GM18868 (cell line): ENCODE measurements at regions not wholly inside any gene's neighbourhood (a gene's known extent, or its start where the extent isn't known, plus 50 kb on each side); places are given as distances from the start of the nearest gene placed in this dataset.
A peak's percentile ranks its signal among the peaks of the same experiment; 100 is the strongest.

Experiments used
- ATAC-seq: cut with Tn5 transposase; IDR thresholded peaks from one replicate; pipeline ENCODE4 v1.9.1; 2021; ENCODE audit warnings: mild to moderate bottlenecking, moderate library complexity; ENCODE audit not compliant: unreplicated experiment

- ATAC-seq, result no peak
These were observed 348.5 kb upstream of the PROK2 start for GRCh38 chr3:72133329-72134011.

GRCh38 chr3:72131899-72132298, 347.0 kb upstream of the PROK2 start:
- ATAC-seq, result no peak

- ATAC-seq, result no peak
These were observed 345.6 kb upstream of the PROK2 start for GRCh38 chr3:72130565-72130964.

DNA sequence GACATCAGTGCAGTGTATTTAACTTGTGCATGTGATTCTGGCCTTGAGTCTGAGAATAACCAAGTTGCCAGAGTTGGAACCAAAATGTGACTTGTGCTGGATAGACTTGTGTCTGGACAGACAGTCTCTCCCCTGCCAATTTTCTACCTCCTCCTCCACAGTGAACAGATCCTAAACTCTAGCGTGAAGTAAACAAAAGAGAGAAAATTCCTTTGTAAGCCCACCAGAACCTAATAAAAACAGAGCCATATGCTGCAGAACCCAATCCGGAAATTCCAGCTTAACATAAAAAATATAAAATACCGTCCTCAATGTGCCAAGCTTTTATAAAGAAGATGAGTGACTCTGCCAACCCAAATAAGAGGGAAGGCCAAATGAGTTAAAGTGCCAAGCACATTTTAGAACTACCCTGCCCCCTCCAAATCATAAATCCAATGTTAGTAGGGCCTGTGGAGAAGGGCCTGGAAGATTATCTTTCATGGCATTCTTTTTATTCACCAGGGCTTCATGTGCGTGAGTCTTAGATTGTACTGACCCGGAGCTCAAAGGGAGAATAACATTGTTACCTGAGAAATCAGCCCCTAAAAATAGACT, 344.6 kb upstream of the PROK2 start:
- ATAC-seq, result no peak

GRCh38 chr3:72128921-72129320, 344.0 kb upstream of the PROK2 start:
- no peak for ATAC-seq

DNA sequence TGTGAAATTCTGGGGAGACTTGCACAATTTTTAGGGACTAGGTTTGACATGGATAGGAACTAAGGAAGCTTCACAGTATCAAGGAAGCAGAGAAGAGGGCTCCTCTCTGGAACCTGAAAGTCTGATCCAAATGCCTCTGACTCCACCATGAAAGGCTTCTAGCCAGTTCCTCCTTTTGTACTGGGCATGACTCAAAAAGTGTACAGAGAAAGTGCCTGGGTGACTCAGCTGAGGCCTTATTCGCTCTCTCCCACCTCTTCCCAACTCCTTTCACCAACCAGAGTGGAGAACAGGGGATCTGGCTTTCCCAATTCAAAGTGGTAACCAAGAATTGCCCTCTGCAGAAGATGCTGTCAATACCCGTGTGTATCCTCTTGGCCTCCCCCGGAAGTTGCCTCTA, 342.9 kb upstream of the PROK2 start:
- ATAC-seq, result peak; percentile 71

DNA sequence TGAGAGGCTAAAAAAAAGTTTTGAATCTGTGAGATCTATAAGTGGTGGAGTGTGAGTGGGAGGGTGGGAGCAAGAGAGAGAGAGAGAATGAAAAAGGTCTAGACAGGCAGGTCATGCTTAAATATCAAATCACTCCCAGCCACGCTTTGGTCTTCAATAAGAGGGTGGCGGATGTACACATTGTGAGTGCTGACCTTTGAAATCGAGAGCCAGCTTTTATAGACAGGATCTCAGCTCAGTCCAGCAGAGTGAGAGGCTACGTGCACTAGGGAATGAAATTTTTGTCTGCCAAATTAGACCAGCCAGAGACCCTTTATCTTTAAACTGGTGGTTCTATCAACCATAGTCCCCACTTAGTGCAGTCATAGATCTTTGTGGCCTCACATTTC, 342.3 kb upstream of the PROK2 start:
- no peak for ATAC-seq

- no peak for ATAC-seq
These were observed 341.7 kb upstream of the PROK2 start for GRCh38 chr3:72126441-72127223.

DNA sequence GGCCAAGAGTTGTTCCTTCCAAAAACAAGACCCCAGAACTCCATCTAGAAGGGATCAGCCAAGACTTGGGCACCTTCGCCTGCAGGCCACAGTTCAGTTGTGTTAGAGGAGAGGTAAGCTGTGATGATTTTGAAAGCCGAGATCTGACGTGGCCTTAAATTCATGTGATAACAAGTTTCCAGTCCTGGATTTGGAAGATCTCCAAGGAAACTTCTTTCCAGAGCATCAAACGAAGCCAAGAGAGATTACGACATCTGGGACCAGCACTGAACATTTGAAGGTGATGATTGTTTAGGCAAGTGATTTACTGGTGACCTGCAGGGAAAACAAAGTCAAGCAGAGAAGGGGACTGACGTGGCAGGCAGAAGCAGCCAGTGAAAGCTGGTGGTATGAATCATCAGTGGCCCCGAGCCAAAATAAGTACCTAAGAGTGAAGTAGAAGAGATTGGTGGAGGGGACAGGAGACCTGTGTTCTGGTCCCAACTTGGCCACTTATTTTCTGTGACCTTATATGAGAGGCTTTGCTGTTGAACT, 339.0 kb upstream of the PROK2 start:
- peak; percentile 81 for ATAC-seq

GRCh38 chr3:72120806-72121778, 336.1 kb upstream of the PROK2 start:
- ATAC-seq, result peak; percentile 73

DNA sequence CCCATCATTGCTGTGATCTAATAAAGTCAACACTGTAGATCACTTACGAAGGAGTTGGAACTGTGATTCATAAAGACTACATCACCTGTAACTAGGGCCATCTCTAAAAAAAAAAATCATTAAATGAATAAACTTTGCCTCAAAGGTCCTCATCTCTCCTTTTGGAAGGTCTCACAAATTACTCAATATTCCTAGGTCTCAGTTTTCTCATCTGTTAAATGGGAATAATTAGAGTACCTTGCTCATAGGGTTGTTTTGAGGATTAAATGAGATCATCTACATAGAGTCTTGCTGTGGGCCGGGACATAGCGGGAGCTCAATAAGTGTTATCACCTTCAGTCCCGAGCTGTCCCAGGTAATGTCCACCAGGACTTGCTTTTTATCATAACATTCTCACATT, 335.1 kb upstream of the PROK2 start:
- no peak for ATAC-seq

GRCh38 chr3:72118628-72119027, 333.7 kb upstream of the PROK2 start:
- no peak for ATAC-seq

DNA sequence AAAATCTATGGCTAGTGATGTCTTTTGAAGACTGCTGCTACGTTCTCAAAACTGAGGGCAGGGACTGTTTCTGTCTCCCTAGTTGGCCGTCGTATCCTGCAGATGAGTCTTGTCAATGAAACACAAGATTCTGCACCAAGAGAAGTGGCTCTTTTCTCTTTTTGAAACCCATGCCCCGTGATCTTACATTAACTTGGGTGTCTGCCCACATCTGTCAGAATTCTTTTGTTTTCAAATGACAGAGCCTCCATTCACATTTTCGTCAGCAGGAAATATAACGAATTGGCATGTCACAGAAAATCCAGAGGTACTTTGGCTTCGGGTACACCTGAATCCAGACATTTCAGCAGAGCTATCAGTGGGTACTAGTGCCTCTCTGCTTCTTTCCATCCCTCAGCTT, 331.3 kb upstream of the PROK2 start:
- no peak for ATAC-seq

DNA sequence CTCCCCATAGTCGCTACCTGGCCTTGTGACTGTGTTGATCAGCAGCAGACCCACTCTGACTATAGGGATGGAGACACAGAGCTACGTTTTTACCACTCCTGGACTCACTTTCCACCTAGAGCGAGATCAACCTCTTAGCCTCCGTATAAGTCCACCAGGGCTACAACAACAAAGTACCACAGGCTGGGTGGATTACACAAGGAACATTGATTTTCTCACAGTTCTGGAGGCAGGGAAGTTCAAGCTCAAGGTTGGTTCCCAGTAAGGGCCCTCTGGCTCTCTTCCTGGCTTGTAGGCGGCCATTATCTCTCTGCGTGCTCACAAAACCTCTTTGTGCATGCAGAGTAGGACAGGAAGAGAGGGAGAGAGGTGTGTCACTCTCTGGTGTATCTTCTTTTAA, 330.4 kb upstream of the PROK2 start:
- ATAC-seq, result no peak

DNA sequence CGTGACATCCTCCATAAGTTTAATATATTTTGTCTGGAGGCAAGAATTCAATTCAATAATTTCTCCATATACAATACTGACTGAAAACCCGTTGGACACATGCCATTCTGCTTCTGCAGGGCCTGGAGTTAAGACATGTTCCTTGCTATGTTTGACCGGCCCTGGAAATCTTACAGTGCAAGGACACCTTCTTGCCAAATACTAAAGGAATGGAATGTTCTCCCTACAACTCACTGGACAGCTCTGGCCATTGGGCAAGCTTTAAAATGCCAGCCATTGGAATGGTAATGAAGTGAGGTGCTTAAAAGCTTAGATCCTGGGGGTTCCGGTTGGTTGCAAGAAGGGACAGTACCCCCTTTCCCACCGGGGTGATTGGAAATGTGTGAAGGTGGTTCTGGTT, 329.8 kb upstream of the PROK2 start:
- no peak for ATAC-seq

- ATAC-seq, result no peak
These were observed 329.0 kb upstream of the PROK2 start for GRCh38 chr3:72113964-72114363.

DNA sequence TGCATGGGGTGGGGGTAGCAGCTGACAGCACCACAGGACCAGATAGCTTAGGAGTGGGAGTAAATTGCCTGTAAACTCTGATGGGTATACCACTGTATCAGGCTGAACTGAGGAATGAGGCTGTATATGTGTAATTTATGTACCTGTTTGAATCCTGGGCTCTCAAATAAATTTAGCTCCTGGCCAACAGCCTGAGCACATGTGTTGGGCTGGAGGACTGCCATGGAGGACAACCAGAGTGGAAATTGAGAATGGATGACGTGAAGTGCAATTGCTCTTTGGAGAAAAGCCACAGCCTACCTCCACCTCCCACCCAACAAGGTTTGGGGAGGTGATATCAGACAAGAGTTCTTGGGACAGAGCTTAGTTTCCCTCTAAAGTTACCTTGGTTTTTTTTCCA, 328.6 kb upstream of the PROK2 start:
- no peak for ATAC-seq

GRCh38 chr3:72112435-72112834, 327.5 kb upstream of the PROK2 start:
- no peak for ATAC-seq

DNA sequence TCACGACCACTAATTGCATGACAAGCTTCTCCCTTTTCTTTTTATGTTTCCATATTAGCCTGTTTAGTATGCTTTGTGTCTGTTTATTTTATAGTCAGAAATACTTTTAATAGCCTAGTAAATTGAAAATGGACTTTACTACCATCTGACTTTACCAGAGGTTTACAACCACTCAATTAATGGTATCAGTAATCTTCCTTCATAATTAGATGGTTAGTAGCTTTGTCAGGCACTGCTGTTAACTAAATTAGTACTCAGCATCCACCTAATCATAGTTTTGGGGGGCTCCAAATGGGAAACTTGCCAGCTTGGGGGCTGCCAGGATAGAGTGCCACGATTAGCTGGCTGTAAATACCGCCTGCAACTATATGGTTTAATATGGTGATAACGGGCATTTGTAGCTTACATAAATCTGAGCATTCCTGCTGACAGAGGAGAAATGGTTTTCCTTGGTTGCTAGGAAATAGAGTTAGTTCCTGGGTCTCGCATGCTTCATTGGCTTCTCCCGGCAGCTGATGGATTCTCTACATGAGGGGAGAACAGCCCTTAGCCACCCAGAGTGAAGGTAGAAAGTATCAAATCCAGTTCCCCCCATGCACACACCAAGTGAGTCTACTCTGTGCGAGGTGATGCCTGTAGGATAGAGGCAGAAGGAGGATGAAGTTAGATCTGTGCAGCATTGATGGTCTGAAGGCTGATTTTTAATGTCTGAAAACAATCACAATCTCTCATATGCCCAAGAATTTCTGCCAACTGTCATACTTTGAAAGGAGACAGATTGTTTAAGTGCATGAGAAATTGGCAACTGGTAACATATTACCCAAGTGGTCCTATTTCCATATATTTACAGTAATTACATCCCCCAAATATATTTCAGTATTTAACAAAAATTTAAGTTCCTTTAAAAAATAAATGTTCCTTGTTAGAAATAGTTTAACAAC, 326.6 kb upstream of the PROK2 start:
- no peak for ATAC-seq
